Adrenal gland (tissue), 9 donors: ENCODE measurements at regions not wholly inside any gene's neighbourhood (a gene's known extent, or its start where the extent isn't known, plus 50 kb on each side); places are given as distances from the start of the nearest gene placed in this dataset.

Source experiments
- DNase-seq, 7 donors: peaks; one replicate each; pipeline ENCODE4 v3.0.0-alpha.2; 2019 to 2020
- H3K27ac ChIP-seq, 5 donors: fragments of 200-600 bp; sonication (generic) in 4 of 5; 1 replicate in 3 of 5; 2 replicates in 2 of 5; pipeline versions ENCODE4 v1.5.1 to v1.8.0; 2016 to 2020; ENCODE audit warnings: mild to moderate bottlenecking in 1 of 5
- H3K27me3 ChIP-seq: fragments of 200-600 bp; 2 replicates; pipeline ENCODE4 v1.8.0; 2021
- H3K36me3 ChIP-seq, 2 donors: fragments of 200-600 bp; replicated peaks in 1 of 2; 1 replicate in 1 of 2; 2 replicates in 1 of 2; pipeline versions ENCODE4 v1.5.1 to v1.8.0; 2018 to 2022
- H3K4me1 ChIP-seq, 2 donors: fragments of 200-600 bp; replicated peaks in 1 of 2; 1 replicate in 1 of 2; 2 replicates in 1 of 2; pipeline versions ENCODE4 v1.5.1 to v1.8.0; 2018 to 2021
- H3K4me3 ChIP-seq, 4 donors: fragments of 200-600 bp; sonication (generic) in 3 of 4; one replicate each; pipeline ENCODE4 v1.5.1; 2016 to 2018
- H3K9me3 ChIP-seq, 3 donors: fragments of 200-600 bp; sonication (generic) in 1 of 3; replicated peaks in 1 of 3; 1 replicate in 2 of 3; 2 replicates in 1 of 3; pipeline versions ENCODE4 v1.5.1 to v1.8.0; 2016 to 2021
- CTCF ChIP-seq, 6 experiments: fragments of 450-650 bp in 4 of 6; fragments of 200-600 bp in 2 of 6; sonication (generic) in 1 of 6; IDR thresholded peaks; 1 replicate in 5 of 6; 2 replicates in 1 of 6; pipeline versions ENCODE4 v1.5.1 to v1.8.0; 2016 to 2021; ENCODE audit warnings: antibody characterized with exemption in 6 of 6, mild to moderate bottlenecking in 2 of 6, moderate library complexity in 1 of 6
- POLR2A ChIP-seq, 2 donors: fragments of 450-650 bp; IDR thresholded peaks; one replicate each; pipeline ENCODE4 v1.6.1; 2017; ENCODE audit warnings: antibody characterized with exemption in 2 of 2, mild to moderate bottlenecking in 2 of 2, moderate library complexity in 1 of 2
- WGBS, 4 donors: extraction: QIAGEN DNeasy Blood & Tissue Kit in 2 of 4; methylation state at CpG; one replicate each; pipeline versions ENCODE4 v1.1.5 to v1.1.7; 2013 to 2017; 5-methylcytosine and 5-hydroxymethylcytosine counted together
- intact Hi-C, 2 donors: fragments of 100-400 bp; cut with DNase I; formaldehyde crosslinking; loops; one replicate each; pipeline versions ENCODE4 v1.14.1 to v1.15.0; 2022 to 2023
- donor health status: healthy with polysubstance abuse.
- donor health status: Bipolar disorder and iron deficiency.
- donor health status: DM: yes; HTN: yes; CAD: no.
- donor health status: DM: no; HTN: no; CAD: no.
- donor health status: DM: no; HTN: no; CAD: no.

DNA sequence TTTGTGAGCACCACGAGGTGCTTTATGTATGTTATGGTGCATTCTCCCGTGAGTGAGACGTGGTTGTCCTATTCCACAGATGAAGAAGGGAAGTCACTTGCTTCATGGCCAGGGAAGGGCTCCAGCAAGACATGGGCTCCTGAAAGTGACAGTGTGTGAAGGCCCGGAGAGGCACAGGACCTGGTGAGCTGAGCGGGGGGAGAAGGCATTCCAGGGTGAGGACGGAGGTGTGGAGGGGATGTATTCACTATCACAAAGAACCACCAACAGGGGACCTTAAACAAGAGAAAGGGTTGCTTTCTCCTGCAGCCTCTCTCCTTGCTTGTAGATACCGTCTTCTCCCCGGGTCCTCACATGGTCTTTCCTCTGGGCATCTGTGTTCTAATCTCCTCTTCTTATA, 139.1 kb downstream of the FBLN2 start:
- intact Hi-C loops = no loop called here
- Histone ChIP-seq H3K9me3 (no peaks in the 10 kb centered on the region), H3K27me3 (no peaks in the 10 kb centered on the region), H3K27ac (no peak overlapping the region), H3K36me3 (no peaks in the 10 kb centered on the region), H3K4me3 (no peak overlapping the region), H3K4me1 (no peaks in the 10 kb centered on the region)
- TF ChIP-seq POLR2A (IDR thresholded peaks at IDR 0.05) = no peak
- no peak for TF ChIP-seq CTCF (IDR thresholded peaks at IDR 0.05)
- no peak for DNase-seq
- WGBS, 4 donors = 79 to 83% (median 82%) methylated on average over 8 of the region's 8 CpGs
